ENCODE measurements at regions not wholly inside any gene's neighbourhood (a gene's known extent, or its start where the extent isn't known, plus 50 kb on each side); places are given as distances from the start of the nearest gene placed in this dataset.

DNA sequence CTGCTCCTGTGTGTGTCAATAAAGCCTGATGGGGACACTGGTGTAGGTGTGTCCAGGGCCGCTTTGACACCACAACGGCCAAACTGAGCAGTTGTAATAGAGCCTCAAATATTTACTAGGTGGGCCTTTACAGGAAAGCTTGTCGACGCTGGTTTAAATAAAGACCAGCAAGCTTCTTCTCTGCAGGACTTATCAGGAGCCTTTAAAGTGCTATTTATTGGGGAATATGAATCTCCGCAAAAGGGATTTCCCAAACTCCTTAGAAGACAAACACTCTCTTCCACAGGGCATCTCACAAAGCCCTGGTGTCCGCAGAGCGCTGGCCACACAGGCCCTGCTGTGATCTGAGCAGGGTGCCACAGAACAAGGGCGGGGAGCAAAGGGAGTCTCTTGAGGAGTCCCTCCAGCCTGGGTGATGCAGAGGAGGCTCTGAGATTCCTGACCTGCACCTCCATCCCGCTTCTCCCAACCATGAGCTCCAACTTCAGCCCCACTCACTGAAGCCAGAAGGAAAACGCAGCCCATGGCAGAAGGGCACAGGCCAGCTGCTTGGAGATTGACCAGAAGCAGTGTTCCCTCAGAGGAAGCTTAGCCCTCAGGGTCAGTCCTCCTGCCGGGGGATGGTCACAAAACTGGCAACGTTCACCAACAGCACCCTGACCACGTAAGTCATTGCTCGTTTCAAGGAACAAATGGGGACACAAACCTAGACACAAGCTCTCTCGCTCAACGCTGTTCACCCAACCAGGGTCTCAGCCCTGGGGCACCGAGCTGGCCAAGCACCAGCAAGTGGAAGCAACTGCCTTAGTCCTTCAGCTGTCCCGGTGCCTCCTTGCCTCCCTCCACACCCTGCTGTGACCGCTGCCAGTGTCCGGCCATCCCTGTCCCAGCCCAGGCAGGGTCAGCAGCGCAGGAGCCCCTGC, 129.5 kb downstream of the OAT start:
- Histone ChIP-seq H3K9me3 (no peaks in the 10 kb centered on the region), H3K4me1 (no peaks in the 10 kb centered on the region), H3K27me3 (no peaks in the 10 kb centered on the region), H3K36me3 (no peaks in the 10 kb centered on the region), H3K4me3 (no peak overlapping the region), H3K27ac (no peak overlapping the region)
- TF ChIP-seq POLR2A (IDR thresholded peaks at IDR 0.05) = no peak
- TF ChIP-seq, protein P1, sequence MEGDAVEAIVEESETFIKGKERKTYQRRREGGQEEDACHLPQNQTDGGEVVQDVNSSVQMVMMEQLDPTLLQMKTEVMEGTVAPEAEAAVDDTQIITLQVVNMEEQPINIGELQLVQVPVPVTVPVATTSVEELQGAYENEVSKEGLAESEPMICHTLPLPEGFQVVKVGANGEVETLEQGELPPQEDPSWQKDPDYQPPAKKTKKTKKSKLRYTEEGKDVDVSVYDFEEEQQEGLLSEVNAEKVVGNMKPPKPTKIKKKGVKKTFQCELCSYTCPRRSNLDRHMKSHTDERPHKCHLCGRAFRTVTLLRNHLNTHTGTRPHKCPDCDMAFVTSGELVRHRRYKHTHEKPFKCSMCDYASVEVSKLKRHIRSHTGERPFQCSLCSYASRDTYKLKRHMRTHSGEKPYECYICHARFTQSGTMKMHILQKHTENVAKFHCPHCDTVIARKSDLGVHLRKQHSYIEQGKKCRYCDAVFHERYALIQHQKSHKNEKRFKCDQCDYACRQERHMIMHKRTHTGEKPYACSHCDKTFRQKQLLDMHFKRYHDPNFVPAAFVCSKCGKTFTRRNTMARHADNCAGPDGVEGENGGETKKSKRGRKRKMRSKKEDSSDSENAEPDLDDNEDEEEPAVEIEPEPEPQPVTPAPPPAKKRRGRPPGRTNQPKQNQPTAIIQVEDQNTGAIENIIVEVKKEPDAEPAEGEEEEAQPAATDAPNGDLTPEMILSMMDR (IDR thresholded peaks at IDR 0.05) = no peak
- no peak for TF ChIP-seq EP300 (IDR thresholded peaks at IDR 0.05)
- WGBS, 2 donors = 88 to 92% methylated on average over 20 to 21 of the region's 21 CpGs
- DNase-seq (ENCODE audit: low spot score in 2 of 2) = no peak

DNA sequence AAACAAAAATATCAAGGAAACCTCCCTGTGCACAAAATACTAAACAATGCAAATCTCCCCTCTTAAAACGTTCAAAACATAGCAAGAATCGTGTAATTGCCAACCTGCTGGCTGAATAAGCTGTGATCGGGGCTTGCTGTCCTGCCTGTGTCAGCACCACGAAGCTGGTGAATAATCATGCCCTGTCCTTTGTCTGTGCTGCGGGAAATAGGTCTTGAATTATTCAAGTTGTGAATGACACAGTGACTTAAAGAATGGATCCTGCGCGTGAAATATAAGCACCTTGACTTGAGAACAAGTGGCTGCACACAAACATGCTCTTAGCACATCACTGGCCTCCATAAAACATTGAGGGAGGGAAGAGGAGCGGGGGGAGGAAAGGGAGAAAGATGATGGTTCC, 130.2 kb downstream of the OAT start:
- TF ChIP-seq POLR2A (IDR thresholded peaks at IDR 0.05) (no peak), EP300 (IDR thresholded peaks at IDR 0.05) (no peak)
- TF ChIP-seq, protein P1 (IDR thresholded peaks at IDR 0.05) = no peak
- no peaks in the 10 kb centered on the region for H3K9me3 ChIP-seq
- DNase-seq (ENCODE audit: low spot score in 2 of 2) = no peak
- H3K27ac ChIP-seq = no peak overlapping the region
- H3K4me3 ChIP-seq = no peak overlapping the region
- H3K36me3 ChIP-seq = no peaks in the 10 kb centered on the region
- H3K4me1 ChIP-seq = no peaks in the 10 kb centered on the region
- WGBS, 2 donors = 78 to 86% methylated on average over 8 of the region's 8 CpGs
- H3K27me3 ChIP-seq = no peaks in the 10 kb centered on the region

DNA sequence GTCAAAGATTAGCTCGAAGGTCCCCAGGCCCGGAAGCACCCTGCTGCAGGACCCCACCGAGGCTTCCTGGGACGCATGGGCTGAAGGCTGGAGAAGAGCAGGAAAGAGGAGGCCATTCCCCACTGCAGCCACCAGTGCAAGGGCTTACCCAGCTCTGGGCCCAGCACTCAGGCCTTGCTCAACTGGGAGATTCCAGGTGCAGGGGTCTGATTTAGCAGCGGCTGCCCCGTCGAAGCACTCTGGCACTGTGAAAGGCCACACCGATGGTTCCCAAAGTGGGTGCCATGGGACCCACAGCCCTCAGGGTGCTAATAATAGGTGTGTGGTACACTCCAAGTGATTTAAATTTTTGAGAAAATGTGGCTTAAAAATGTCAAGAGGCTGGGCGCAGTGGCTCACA, 130.9 kb downstream of the OAT start:
- Histone ChIP-seq H3K4me1 (no peaks in the 10 kb centered on the region), H3K36me3 (no peaks in the 10 kb centered on the region), H3K27ac (no peak overlapping the region), H3K27me3 (no peaks in the 10 kb centered on the region), H3K4me3 (no peak overlapping the region), H3K9me3 (no peaks in the 10 kb centered on the region)
- WGBS, 2 donors = 80 to 84% methylated on average over 9 of the region's 9 CpGs
- TF ChIP-seq, protein P1 (IDR thresholded peaks at IDR 0.05) = no peak
- TF ChIP-seq POLR2A (IDR thresholded peaks at IDR 0.05) (no peak), EP300 (IDR thresholded peaks at IDR 0.05) (no peak)
- DNase-seq (ENCODE audit: low spot score in 2 of 2) = no peak

DNA sequence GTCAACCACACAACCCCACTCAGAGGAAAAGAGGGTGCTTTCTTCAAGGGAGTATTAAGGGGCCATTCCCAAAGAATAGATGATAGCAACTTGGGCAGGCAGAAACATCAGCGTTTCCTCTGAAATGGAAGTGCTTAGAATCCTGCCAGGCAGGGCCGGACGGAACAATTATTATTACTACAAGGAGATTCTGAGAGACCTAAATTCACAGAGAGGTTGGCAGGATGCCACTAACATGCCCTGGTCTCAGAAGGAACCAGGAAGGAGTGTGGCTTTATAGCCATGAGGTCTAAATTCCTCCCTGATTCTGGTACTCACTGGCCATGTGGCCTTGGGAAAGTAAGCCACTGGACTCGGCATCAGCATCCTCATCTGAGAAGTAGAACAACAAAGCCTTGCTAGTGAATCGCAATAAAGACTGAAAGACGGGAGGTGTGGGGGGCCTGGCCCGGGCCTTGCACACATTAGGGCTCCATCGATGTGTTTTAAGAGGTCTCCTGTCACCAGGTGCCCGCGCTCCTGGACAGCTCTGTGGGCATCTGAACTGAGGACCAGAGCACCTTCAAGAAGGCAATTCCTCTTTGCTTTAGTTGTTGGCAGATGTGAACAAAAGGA, 131.5 kb downstream of the OAT start:
- 86 to 88% methylated on average over 10 of the region's 10 CpGs for WGBS, 2 donors
- H3K27ac ChIP-seq = no peak overlapping the region
- DNase-seq (ENCODE audit: low spot score in 2 of 2) = no peak
- TF ChIP-seq, protein P1 (IDR thresholded peaks at IDR 0.05) = no peak
- TF ChIP-seq EP300 (IDR thresholded peaks at IDR 0.05) (no peak), POLR2A (IDR thresholded peaks at IDR 0.05) (no peak)
- H3K27me3 ChIP-seq = no peaks in the 10 kb centered on the region
- H3K4me3 ChIP-seq = no peak overlapping the region
- H3K9me3 ChIP-seq = no peaks in the 10 kb centered on the region
- H3K36me3 ChIP-seq = no peaks in the 10 kb centered on the region
- no peaks in the 10 kb centered on the region for H3K4me1 ChIP-seq

DNA sequence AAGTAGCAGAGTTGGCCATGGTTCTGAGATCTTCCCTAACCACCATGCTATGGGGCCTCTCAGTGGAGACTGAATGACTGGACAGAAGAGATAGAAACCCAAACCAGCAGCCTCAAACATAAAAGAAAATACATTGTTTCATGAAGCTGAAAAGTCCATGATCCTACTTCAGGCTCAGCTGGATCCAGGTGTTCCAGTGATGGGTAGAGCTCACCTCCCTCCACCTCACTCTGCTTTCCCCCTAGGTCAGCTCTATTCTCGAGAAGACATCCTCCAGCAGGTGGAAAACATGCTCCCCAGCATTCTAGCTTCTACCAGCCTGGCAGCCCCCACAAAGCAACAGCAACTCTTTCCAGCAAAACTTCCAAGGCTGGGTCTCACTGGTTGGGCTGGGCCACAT, 132.1 kb downstream of the OAT start:
- no peak for TF ChIP-seq POLR2A (IDR thresholded peaks at IDR 0.05)
- TF ChIP-seq EP300 (IDR thresholded peaks at IDR 0.05) = no peak
- TF ChIP-seq, protein P1 (IDR thresholded peaks at IDR 0.05) = no peak
- no peaks in the 10 kb centered on the region for H3K9me3 ChIP-seq
- no peak overlapping the region for H3K27ac ChIP-seq
- WGBS, 2 donors = 57 to 82% methylated on average over 1 of the region's 1 CpG
- no peak overlapping the region for H3K4me3 ChIP-seq
- DNase-seq (ENCODE audit: low spot score in 2 of 2) = no peak
- H3K4me1 ChIP-seq = no peaks in the 10 kb centered on the region
- no peaks in the 10 kb centered on the region for H3K27me3 ChIP-seq
- no peaks in the 10 kb centered on the region for H3K36me3 ChIP-seq
